ENCODE measurements at regions not wholly inside any gene's neighbourhood (a gene's known extent, or its start where the extent isn't known, plus 50 kb on each side); places are given as distances from the start of the nearest gene placed in this dataset.

GRCh38 chr19:34118879-34119748, 53.2 kb upstream of the LSM14A start:
- H3K27ac ChIP-seq, result no peak overlapping the region
- intact Hi-C loops (cut with DNase I), result no loop called here
- 40% methylated on average over 8 of the region's 8 CpGs for WGBS

GRCh38 chr19:34120141-34120540, 52.2 kb upstream of the LSM14A start:
- Histone ChIP-seq H3K4me3 (no peak overlapping the region), H3K4me1 (replicated peaks) (no peaks in the 10 kb centered on the region), H3K36me3 (no peaks in the 10 kb centered on the region), H3K27ac (no peak overlapping the region), H3K27me3 (replicated peaks; ENCODE audit: insufficient read depth) (no peaks in the 10 kb centered on the region), H3K9me3 (no peaks in the 10 kb centered on the region)
- DNase-seq (ENCODE audit: low spot score), result no peak
- TF ChIP-seq, protein P1, sequence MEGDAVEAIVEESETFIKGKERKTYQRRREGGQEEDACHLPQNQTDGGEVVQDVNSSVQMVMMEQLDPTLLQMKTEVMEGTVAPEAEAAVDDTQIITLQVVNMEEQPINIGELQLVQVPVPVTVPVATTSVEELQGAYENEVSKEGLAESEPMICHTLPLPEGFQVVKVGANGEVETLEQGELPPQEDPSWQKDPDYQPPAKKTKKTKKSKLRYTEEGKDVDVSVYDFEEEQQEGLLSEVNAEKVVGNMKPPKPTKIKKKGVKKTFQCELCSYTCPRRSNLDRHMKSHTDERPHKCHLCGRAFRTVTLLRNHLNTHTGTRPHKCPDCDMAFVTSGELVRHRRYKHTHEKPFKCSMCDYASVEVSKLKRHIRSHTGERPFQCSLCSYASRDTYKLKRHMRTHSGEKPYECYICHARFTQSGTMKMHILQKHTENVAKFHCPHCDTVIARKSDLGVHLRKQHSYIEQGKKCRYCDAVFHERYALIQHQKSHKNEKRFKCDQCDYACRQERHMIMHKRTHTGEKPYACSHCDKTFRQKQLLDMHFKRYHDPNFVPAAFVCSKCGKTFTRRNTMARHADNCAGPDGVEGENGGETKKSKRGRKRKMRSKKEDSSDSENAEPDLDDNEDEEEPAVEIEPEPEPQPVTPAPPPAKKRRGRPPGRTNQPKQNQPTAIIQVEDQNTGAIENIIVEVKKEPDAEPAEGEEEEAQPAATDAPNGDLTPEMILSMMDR (IDR thresholded peaks at IDR 0.05), result no peak
- no peak for TF ChIP-seq POLR2A (IDR thresholded peaks at IDR 0.05)
- no peak for TF ChIP-seq POLR2AphosphoS5 (IDR thresholded peaks at IDR 0.05)
- WGBS, result 68% methylated on average over 11 of the region's 11 CpGs
- intact Hi-C loops (cut with DNase I), result no loop called here

More at GRCh38 chr19:34118879-34119748, 53.2 kb upstream of the LSM14A start:
- Histone ChIP-seq H3K36me3 (no peaks in the 10 kb centered on the region), H3K4me1 (replicated peaks) (no peaks in the 10 kb centered on the region), H3K9me3 (no peaks in the 10 kb centered on the region), H3K27me3 (replicated peaks; ENCODE audit: insufficient read depth) (no peaks in the 10 kb centered on the region), H3K4me3 (no peak overlapping the region)
- TF ChIP-seq POLR2A (IDR thresholded peaks at IDR 0.05), result no peak
- TF ChIP-seq, protein P1 (IDR thresholded peaks at IDR 0.05), result no peak
- TF ChIP-seq POLR2AphosphoS5 (IDR thresholded peaks at IDR 0.05), result no peak
- no peak for DNase-seq (ENCODE audit: low spot score)

- intact Hi-C loops (cut with DNase I), result no loop called here
- TF ChIP-seq POLR2A (IDR thresholded peaks at IDR 0.05), result no peak
- TF ChIP-seq, protein P1 (IDR thresholded peaks at IDR 0.05), result peak in 3 of 4 experiments; percentile 19 to 44 (median 20)
- no peaks in the 10 kb centered on the region for H3K27me3 ChIP-seq (replicated peaks; ENCODE audit: insufficient read depth)
- no peaks in the 10 kb centered on the region for H3K9me3 ChIP-seq
- no peak overlapping the region for H3K4me3 ChIP-seq
- no peak for DNase-seq (ENCODE audit: low spot score)
- 64% methylated on average over 8 of the region's 8 CpGs for WGBS
- no peaks in the 10 kb centered on the region for H3K36me3 ChIP-seq
- H3K4me1 ChIP-seq (replicated peaks), result no peaks in the 10 kb centered on the region
- H3K27ac ChIP-seq, result no peak overlapping the region
Measured at GRCh38 chr19:34120846-34121639, 51.3 kb upstream of the LSM14A start.

Small RNA genes lying in the stretch of these regions (small RNA-seq; reads per million reads assigned to genes)
- gene RN7SL150P (0 reads per million in 2 donors), gene RPS4XP23 (0 reads per million in 2 donors)

Measured in prostate gland (tissue), 2 donors.